ENCODE measurements at regions not wholly inside any gene's neighbourhood (a gene's known extent, or its start where the extent isn't known, plus 50 kb on each side); places are given as distances from the start of the nearest gene placed in this dataset.

DNA sequence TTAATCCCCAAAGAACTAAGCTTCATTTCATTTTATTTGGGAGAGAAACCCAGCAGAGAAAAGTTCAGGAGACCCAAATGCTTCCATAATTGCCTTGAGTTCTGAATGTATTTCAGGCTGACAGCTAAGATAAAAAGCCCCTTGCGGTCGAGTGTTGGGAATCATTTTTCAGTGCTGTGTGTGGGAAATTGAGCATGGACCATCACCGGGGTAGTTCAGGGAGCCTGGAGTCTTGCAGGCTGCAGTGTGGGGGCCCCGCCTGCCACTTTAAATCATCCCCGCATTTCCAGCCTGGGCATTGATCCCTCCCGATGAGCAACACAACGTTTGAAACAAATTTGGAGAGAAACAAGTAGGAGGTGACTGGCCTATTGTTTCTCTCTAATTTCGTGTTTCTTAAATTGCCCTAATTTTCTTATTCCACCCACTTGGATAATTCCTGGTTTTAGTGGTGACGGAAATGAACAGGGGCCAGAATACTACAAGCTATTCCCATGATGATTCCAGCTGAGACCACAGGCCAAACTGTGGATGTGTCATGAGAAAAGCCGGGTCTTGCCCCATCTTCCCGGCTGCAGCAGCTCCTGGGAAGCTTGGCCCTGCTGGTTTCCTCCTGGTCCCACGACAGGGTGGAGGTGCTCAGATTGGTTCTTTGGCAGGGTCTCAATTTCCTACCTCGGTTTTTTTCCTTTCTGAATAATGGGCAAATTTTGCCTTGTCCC is 75.1 kb downstream of the FOXL1 start:
- Histone ChIP-seq H3K4me3 (no peak overlapping the region), H3K4me1 (no peaks in the 10 kb centered on the region), H3K36me3 (no peaks in the 10 kb centered on the region), H3K9me3 (no peaks in the 10 kb centered on the region), H3K27me3 (peaks cover 0 to 34% of the 10 kb centered on the region in 2 donors), H3K27ac (no peak overlapping the region)
- no peak for DNase-seq
- TF ChIP-seq, protein P1, sequence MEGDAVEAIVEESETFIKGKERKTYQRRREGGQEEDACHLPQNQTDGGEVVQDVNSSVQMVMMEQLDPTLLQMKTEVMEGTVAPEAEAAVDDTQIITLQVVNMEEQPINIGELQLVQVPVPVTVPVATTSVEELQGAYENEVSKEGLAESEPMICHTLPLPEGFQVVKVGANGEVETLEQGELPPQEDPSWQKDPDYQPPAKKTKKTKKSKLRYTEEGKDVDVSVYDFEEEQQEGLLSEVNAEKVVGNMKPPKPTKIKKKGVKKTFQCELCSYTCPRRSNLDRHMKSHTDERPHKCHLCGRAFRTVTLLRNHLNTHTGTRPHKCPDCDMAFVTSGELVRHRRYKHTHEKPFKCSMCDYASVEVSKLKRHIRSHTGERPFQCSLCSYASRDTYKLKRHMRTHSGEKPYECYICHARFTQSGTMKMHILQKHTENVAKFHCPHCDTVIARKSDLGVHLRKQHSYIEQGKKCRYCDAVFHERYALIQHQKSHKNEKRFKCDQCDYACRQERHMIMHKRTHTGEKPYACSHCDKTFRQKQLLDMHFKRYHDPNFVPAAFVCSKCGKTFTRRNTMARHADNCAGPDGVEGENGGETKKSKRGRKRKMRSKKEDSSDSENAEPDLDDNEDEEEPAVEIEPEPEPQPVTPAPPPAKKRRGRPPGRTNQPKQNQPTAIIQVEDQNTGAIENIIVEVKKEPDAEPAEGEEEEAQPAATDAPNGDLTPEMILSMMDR (IDR thresholded peaks at IDR 0.05), result no peak
- no peak for ATAC-seq
- intact Hi-C loops (cut with DNase I), result no loop called here

DNA sequence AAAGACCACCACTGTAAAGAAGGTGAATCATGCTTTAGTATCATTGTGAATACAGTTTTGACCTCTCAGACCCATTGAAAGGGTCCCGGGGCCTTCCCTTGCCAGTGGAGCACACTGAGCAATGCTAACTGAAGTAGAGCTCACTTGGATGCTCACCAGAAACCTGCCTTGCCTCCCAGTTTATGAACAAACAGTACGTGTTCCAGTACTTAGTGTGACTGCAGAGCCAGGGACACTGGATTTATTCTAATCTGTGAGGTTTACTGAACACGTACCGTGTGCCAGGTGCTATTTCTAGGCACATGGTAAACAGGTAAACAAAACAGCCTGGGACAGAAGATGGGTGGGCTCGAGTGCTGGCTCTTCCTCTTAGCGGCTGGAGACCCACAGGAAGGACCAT is 79.6 kb downstream of the FOXL1 start:
- intact Hi-C loops (cut with DNase I), result no loop called here
- TF ChIP-seq, protein P1 (IDR thresholded peaks at IDR 0.05), result no peak
- H3K27ac ChIP-seq, result no peak overlapping the region
- H3K4me3 ChIP-seq, result no peak overlapping the region
- H3K9me3 ChIP-seq, result no peaks in the 10 kb centered on the region
- H3K27me3 ChIP-seq, result peaks cover 0 to 72% of the 10 kb centered on the region in 2 donors
- DNase-seq (no peak), ATAC-seq (no peak)
- H3K36me3 ChIP-seq, result no peaks in the 10 kb centered on the region
- no peaks in the 10 kb centered on the region for H3K4me1 ChIP-seq

DNA sequence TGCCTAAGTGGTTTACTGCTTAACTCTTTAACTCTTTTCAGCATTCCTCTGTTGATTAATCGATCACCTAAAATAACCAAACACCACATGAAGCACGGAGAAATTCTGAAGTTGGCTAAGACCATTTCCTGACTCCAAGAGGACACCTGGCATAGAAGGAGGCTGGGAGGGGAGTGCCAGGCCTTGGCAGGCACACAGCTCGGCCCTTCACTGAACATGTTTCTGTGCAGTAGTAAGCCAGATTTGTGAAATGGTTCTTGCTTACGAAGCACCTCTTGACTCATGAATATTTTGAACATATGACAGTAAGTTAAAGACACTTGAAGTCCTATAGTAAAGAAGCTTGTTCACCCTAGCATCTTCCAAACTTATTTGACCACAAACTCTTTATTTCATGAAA is 82.3 kb downstream of the FOXL1 start:
- H3K27ac ChIP-seq, result no peak overlapping the region
- H3K36me3 ChIP-seq, result no peaks in the 10 kb centered on the region
- ATAC-seq, result no peak
- TF ChIP-seq, protein P1 (IDR thresholded peaks at IDR 0.05), result no peak
- no peak overlapping the region for H3K4me3 ChIP-seq
- peaks cover 0 to 73% of the 10 kb centered on the region in 2 donors for H3K27me3 ChIP-seq
- no peaks in the 10 kb centered on the region for H3K9me3 ChIP-seq
- intact Hi-C loops (cut with DNase I), result no loop called here
- no peak for DNase-seq
- no peaks in the 10 kb centered on the region for H3K4me1 ChIP-seq

DNA sequence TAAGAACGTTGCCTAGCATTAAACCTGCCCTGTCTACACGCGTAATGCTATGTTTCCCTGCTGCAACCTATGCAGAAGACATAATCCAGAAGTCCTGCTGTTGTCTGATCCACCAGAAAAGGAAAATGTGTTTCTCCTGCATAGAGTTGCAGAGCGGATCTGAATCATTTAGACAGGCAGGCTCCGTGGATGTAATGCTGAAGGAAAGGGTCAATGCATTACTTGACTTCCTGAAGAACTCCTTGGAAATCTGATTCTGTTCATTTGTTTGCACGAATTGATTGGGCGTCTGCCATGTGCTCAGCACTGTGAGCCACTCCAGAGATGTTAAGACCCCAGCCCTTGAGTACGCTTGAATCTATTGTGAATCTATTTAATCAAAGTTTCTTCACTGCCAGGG is 83.4 kb downstream of the FOXL1 start:
- DNase-seq (no peak), ATAC-seq (no peak)
- H3K36me3 ChIP-seq, result no peaks in the 10 kb centered on the region
- H3K4me1 ChIP-seq, result no peaks in the 10 kb centered on the region
- H3K4me3 ChIP-seq, result no peak overlapping the region
- no peaks in the 10 kb centered on the region for H3K9me3 ChIP-seq
- TF ChIP-seq, protein P1 (IDR thresholded peaks at IDR 0.05), result no peak
- peaks cover 0 to 76% of the 10 kb centered on the region in 2 donors for H3K27me3 ChIP-seq
- intact Hi-C loops (cut with DNase I), result no loop called here
- no peak overlapping the region for H3K27ac ChIP-seq

DNA sequence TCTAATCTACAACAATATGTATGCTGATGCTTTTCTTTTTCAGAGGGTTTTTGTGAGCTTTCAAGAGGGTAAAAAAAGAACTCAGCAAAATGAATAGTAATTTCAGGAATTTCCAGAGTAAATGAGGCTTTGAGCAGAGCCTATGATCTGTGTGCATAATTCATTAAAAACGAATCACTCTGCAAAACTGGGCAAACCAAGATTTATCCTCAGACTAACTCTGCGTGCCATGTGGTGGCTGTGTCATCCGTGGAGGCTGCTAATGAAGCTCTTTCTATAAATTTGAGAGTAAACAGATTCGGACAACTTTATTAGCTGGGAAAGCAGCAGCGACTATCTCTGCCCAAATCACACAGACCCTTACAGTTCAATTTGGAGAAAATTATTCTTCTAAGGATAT is 83.8 kb downstream of the FOXL1 start:
- Histone ChIP-seq H3K36me3 (no peaks in the 10 kb centered on the region), H3K9me3 (no peaks in the 10 kb centered on the region), H3K4me3 (no peak overlapping the region), H3K27me3 (peaks cover 0 to 81% of the 10 kb centered on the region in 2 donors), H3K27ac (no peak overlapping the region), H3K4me1 (no peaks in the 10 kb centered on the region)
- DNase-seq (no peak), ATAC-seq (no peak)
- intact Hi-C loops (cut with DNase I), result no loop called here
- TF ChIP-seq, protein P1 (IDR thresholded peaks at IDR 0.05), result no peak
